ENCODE measurements at regions not wholly inside any gene's neighbourhood (a gene's known extent, or its start where the extent isn't known, plus 50 kb on each side); places are given as distances from the start of the nearest gene placed in this dataset.

DNA sequence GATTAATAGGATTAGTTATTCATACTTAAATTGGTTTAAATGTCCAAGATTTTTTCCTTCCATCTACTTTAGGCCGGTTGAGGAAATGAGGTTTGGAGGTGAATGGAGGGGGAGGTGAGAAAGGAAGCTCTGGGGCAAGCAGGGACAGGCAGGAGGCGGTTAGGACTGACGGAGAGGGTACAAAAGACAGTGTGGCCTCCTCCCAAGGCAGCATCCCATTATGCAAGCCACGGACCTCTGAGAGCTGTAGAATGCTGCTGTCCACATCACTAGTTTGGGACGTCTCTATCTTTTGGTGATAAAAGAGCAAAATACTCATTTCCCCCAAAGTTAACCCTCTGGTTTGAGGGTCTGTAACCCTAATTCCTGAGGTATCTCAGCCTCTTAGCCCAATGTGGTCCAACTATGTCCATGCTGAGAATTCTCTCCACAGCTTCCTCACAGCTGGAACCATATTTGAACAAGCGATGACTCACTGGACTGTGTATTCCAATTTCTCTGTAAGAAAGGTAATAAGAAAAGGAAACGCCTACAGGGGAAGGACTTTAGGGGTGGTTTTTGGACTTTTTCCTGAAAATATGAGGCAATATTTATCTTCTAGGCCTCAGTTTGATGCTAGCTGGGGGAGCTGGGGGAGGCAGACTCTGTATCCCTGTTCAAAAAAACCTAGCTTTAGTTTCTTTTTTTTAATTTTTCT is 172.2 kb downstream of the TFAP2B start:
- TF ChIP-seq, protein P1, sequence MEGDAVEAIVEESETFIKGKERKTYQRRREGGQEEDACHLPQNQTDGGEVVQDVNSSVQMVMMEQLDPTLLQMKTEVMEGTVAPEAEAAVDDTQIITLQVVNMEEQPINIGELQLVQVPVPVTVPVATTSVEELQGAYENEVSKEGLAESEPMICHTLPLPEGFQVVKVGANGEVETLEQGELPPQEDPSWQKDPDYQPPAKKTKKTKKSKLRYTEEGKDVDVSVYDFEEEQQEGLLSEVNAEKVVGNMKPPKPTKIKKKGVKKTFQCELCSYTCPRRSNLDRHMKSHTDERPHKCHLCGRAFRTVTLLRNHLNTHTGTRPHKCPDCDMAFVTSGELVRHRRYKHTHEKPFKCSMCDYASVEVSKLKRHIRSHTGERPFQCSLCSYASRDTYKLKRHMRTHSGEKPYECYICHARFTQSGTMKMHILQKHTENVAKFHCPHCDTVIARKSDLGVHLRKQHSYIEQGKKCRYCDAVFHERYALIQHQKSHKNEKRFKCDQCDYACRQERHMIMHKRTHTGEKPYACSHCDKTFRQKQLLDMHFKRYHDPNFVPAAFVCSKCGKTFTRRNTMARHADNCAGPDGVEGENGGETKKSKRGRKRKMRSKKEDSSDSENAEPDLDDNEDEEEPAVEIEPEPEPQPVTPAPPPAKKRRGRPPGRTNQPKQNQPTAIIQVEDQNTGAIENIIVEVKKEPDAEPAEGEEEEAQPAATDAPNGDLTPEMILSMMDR (tag by site-specific recombination; IDR thresholded peaks at IDR 0.05), result no peak
- no peak for TF ChIP-seq ZXDB (tag by site-specific recombination; IDR thresholded peaks at IDR 0.05)
- TF ChIP-seq, protein P2, sequence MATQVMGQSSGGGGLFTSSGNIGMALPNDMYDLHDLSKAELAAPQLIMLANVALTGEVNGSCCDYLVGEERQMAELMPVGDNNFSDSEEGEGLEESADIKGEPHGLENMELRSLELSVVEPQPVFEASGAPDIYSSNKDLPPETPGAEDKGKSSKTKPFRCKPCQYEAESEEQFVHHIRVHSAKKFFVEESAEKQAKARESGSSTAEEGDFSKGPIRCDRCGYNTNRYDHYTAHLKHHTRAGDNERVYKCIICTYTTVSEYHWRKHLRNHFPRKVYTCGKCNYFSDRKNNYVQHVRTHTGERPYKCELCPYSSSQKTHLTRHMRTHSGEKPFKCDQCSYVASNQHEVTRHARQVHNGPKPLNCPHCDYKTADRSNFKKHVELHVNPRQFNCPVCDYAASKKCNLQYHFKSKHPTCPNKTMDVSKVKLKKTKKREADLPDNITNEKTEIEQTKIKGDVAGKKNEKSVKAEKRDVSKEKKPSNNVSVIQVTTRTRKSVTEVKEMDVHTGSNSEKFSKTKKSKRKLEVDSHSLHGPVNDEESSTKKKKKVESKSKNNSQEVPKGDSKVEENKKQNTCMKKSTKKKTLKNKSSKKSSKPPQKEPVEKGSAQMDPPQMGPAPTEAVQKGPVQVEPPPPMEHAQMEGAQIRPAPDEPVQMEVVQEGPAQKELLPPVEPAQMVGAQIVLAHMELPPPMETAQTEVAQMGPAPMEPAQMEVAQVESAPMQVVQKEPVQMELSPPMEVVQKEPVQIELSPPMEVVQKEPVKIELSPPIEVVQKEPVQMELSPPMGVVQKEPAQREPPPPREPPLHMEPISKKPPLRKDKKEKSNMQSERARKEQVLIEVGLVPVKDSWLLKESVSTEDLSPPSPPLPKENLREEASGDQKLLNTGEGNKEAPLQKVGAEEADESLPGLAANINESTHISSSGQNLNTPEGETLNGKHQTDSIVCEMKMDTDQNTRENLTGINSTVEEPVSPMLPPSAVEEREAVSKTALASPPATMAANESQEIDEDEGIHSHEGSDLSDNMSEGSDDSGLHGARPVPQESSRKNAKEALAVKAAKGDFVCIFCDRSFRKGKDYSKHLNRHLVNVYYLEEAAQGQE (tag by site-specific recombination; IDR thresholded peaks at IDR 0.05), result no peak
- no peak for TF ChIP-seq YY1 (tag by site-specific recombination; IDR thresholded peaks at IDR 0.05)
- no peak for TF ChIP-seq TRIM28 (IDR thresholded peaks at IDR 0.05; ENCODE audit: borderline replicate concordance, low read length)
- no peak for TF ChIP-seq MYNN (tag by site-specific recombination; IDR thresholded peaks at IDR 0.05; ENCODE audit: borderline replicate concordance)
- TF ChIP-seq, protein P3, sequence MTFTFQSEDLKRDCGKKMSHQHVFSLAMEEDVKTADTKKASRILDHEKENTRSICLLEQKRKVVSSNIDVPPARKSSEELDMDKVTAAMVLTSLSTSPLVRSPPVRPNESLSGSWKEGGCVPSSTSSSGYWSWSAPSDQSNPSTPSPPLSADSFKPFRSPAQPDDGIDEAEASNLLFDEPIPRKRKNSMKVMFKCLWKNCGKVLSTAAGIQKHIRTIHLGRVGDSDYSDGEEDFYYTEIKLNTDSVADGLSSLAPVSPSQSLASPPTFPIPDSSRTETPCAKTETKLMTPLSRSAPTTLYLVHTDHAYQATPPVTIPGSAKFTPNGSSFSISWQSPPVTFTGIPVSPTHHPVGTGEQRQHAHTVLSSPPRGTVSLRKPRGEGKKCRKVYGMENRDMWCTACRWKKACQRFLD (tag by site-specific recombination; IDR thresholded peaks at IDR 0.05), result no peak
- TF ChIP-seq ZNF274 (IDR thresholded peaks at IDR 0.05; ENCODE audit: low read length), result no peak
- no peak for TF ChIP-seq ZNF274 (tag by site-specific recombination; IDR thresholded peaks at IDR 0.05; ENCODE audit: borderline replicate concordance)
- TF ChIP-seq, protein P4, sequence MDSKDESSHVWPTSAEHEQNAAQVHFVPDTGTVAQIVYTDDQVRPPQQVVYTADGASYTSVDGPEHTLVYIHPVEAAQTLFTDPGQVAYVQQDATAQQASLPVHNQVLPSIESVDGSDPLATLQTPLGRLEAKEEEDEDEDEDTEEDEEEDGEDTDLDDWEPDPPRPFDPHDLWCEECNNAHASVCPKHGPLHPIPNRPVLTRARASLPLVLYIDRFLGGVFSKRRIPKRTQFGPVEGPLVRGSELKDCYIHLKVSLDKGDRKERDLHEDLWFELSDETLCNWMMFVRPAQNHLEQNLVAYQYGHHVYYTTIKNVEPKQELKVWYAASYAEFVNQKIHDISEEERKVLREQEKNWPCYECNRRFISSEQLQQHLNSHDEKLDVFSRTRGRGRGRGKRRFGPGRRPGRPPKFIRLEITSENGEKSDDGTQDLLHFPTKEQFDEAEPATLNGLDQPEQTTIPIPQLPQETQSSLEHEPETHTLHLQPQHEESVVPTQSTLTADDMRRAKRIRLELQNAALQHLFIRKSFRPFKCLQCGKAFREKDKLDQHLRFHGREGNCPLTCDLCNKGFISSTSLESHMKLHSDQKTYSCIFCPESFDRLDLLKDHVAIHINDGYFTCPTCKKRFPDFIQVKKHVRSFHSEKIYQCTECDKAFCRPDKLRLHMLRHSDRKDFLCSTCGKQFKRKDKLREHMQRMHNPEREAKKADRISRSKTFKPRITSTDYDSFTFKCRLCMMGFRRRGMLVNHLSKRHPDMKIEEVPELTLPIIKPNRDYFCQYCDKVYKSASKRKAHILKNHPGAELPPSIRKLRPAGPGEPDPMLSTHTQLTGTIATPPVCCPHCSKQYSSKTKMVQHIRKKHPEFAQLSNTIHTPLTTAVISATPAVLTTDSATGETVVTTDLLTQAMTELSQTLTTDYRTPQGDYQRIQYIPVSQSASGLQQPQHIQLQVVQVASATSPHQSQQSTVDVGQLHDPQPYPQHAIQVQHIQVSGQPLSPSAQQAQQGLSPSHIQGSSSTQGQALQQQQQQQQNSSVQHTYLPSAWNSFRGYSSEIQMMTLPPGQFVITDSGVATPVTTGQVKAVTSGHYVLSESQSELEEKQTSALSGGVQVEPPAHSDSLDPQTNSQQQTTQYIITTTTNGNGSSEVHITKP (tag by site-specific recombination; IDR thresholded peaks at IDR 0.05), result no peak
- TF ChIP-seq SP2 (tag by site-specific recombination; IDR thresholded peaks at IDR 0.05), result no peak
- TF ChIP-seq, protein P5, sequence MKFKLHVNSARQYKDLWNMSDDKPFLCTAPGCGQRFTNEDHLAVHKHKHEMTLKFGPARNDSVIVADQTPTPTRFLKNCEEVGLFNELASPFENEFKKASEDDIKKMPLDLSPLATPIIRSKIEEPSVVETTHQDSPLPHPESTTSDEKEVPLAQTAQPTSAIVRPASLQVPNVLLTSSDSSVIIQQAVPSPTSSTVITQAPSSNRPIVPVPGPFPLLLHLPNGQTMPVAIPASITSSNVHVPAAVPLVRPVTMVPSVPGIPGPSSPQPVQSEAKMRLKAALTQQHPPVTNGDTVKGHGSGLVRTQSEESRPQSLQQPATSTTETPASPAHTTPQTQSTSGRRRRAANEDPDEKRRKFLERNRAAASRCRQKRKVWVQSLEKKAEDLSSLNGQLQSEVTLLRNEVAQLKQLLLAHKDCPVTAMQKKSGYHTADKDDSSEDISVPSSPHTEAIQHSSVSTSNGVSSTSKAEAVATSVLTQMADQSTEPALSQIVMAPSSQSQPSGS (tag by site-specific recombination; IDR thresholded peaks at IDR 0.05; ENCODE audit: low read depth), result no peak
- no peak for TF ChIP-seq ZNF624 (tag by site-specific recombination; IDR thresholded peaks at IDR 0.05)
- no peak for TF ChIP-seq ZNF426 (tag by site-specific recombination; IDR thresholded peaks at IDR 0.05)

All from HEK293 (cell line).